Naive thymus-derived CD4-positive, alpha-beta T cell (primary cell): ENCODE measurements at regions not wholly inside any gene's neighbourhood (a gene's known extent, or its start where the extent isn't known, plus 50 kb on each side); places are given as distances from the start of the nearest gene placed in this dataset.

Experiments used
- ATAC-seq: fragments of 150-1000 bp; cut with Tn5 transposase; 2 replicates; pipeline ENCODE4 v1.10.0; 2021; ENCODE audit warnings: mild to moderate bottlenecking, moderate library complexity
- CTCF ChIA-PET: fragments of 350-600 bp; sonication (Branson Sonifier 250); formaldehyde crosslinking; loops from one replicate; lab custom pipeline; 2021; ENCODE audit warnings: antibody characterized with exemption; lab: Charles Lee
- POLR2A ChIA-PET: fragments of 350-600 bp; sonication (Branson Sonifier 250); formaldehyde crosslinking; loops from one replicate; lab custom pipeline; 2021; ENCODE audit warnings: antibody characterized with exemption, inconsistent platforms; lab: Charles Lee
- DNase-seq, 9 donors: peaks; one replicate each; pipeline versions ENCODE4 v3.0.0 to v3.0.0-alpha.2; 2020 to 2022; ENCODE audit warnings: mixed read lengths in 1 of 9
- H3K27ac ChIP-seq: one replicate; pipeline ENCODE4 v1.7.0; 2013; ENCODE audit warnings: mild to moderate bottlenecking, low read depth, low read length, moderate library complexity
- H3K27me3 ChIP-seq, 2 donors: one replicate each; pipeline ENCODE4 v1.7.0; 2013; ENCODE audit warnings: low read length in 2 of 2, mild to moderate bottlenecking in 2 of 2, moderate library complexity in 2 of 2; ENCODE audit not compliant: control insufficient read depth in 2 of 2, insufficient read depth in 2 of 2
- H3K36me3 ChIP-seq, 3 experiments: 1 replicate in 2 of 3; 2 replicates in 1 of 3; pipeline ENCODE4 v1.7.0; 2013; ENCODE audit warnings: low read length in 3 of 3, mild to moderate bottlenecking in 3 of 3, moderate library complexity in 1 of 3; ENCODE audit not compliant: insufficient read depth in 3 of 3, control insufficient read depth in 2 of 3
- H3K4me1 ChIP-seq, 2 donors: one replicate each; pipeline ENCODE4 v1.7.0; 2013; ENCODE audit warnings: low read length in 2 of 2, mild to moderate bottlenecking in 2 of 2, moderate library complexity in 1 of 2; ENCODE audit not compliant: control insufficient read depth in 2 of 2, insufficient read depth in 2 of 2
- H3K4me3 ChIP-seq: 2 replicates; pipeline ENCODE4 v1.7.0; 2013; ENCODE audit warnings: mild to moderate bottlenecking, low read length
- H3K9me3 ChIP-seq, 3 experiments: 1 replicate in 2 of 3; 2 replicates in 1 of 3; pipeline ENCODE4 v1.7.0; 2013; ENCODE audit warnings: low read length in 3 of 3; ENCODE audit not compliant: control insufficient read depth in 2 of 3
- H3K27ac Mint-ChIP-seq, 9 donors: one replicate each; pipeline ENCODE4 v1.8.0; 2020 to 2022; ENCODE audit warnings: mixed read lengths in 9 of 9, mild to moderate bottlenecking in 8 of 9, moderate library complexity in 5 of 9, inconsistent platforms in 2 of 9
- H3K27me3 Mint-ChIP-seq, 5 donors: one replicate each; pipeline ENCODE4 v1.8.0; 2021 to 2022; ENCODE audit warnings: mixed read lengths in 5 of 5, mild to moderate bottlenecking in 1 of 5
- H3K36me3 Mint-ChIP-seq, 5 donors: one replicate each; pipeline ENCODE4 v1.8.0; 2020 to 2022; ENCODE audit warnings: mixed read lengths in 5 of 5, mild to moderate bottlenecking in 3 of 5, inconsistent platforms in 1 of 5
- H3K4me1 Mint-ChIP-seq, 7 donors: one replicate each; pipeline ENCODE4 v1.8.0; 2020 to 2022; ENCODE audit warnings: mixed read lengths in 7 of 7, mild to moderate bottlenecking in 3 of 7, inconsistent platforms in 1 of 7
- H3K4me3 Mint-ChIP-seq, 10 donors: one replicate each; pipeline ENCODE4 v1.8.0; 2020 to 2022; ENCODE audit warnings: mild to moderate bottlenecking in 10 of 10, mixed read lengths in 10 of 10, moderate library complexity in 6 of 10, inconsistent platforms in 2 of 10
- H3K9me3 Mint-ChIP-seq, 11 donors: one replicate each; pipeline ENCODE4 v1.8.0; 2020 to 2022; ENCODE audit warnings: mixed read lengths in 11 of 11, mild to moderate bottlenecking in 4 of 11, inconsistent platforms in 1 of 11, moderate library complexity in 1 of 11
- intact Hi-C, 2 donors: fragments of 100-400 bp; cut with micrococcal nuclease; formaldehyde crosslinking; loops; one replicate each; pipeline ENCODE4 v1.15.1; 2023

DNA sequence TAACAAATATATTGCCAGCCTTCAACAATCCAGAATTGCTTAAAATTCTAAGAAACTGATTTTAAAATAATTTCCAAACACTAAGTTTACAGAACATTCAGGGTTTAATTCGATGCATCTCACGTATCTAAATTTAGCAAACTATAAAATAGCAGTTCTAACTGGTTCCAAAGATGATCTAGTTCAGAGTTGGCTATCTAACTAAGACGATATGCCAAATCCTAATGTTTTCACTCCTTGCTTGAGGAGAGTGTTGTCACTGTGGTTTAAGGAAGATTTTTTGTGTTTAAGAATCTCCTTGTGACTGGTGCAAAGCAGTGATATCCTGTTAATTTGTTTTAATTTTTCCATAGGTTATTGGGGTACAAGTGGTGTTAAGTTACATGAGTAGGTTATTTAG, 311.5 kb upstream of the ID4 start:
- no peak for DNase-seq
- Histone ChIP-seq H3K4me3 (no peak overlapping the region), H3K4me1 (no peaks in the 10 kb centered on the region), H3K27ac (no peak overlapping the region), H3K27me3 (no peaks in the 10 kb centered on the region), H3K9me3 (no peaks in the 10 kb centered on the region), H3K36me3 (no peaks in the 10 kb centered on the region)
- Mint-ChIP-seq H3K9me3 (peaks cover 0 to 8% (median 2%) of the 10 kb centered on the region in 11 donors), H3K4me3 (no peak overlapping the region), H3K27me3 (no peaks in the 10 kb centered on the region), H3K4me1 (no peaks in the 10 kb centered on the region), H3K36me3 (no peaks in the 10 kb centered on the region), H3K27ac (no peak overlapping the region)
- ChIA-PET CTCF (no interaction called here), POLR2A (no interaction called here)
- intact Hi-C loops: no loop called here
- no peak for ATAC-seq

DNA sequence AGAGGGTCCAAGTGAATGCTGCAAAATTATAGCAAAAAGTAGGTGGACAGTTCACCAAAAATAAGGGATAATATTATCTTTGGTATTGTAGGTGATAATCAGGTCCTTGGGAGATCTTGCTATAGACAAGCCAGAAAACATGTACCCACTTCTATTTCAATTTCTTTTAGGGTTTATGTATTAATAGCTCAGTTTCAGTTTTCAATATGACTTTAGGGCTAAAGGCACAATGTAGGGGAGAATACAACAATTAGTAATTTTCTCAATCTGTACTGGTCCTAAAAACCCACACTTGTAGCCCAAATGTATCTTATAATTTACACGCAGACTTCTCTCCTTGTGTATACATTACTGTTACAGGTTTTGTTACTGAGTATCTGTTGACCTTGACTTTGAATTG, 307.0 kb upstream of the ID4 start:
- Histone ChIP-seq H3K36me3 (no peaks in the 10 kb centered on the region), H3K27ac (no peak overlapping the region), H3K4me1 (no peaks in the 10 kb centered on the region), H3K9me3 (no peaks in the 10 kb centered on the region), H3K27me3 (no peaks in the 10 kb centered on the region), H3K4me3 (no peak overlapping the region)
- ChIA-PET CTCF (no interaction called here), POLR2A (no interaction called here)
- no peak overlapping the region for H3K27ac Mint-ChIP-seq
- DNase-seq (no peak), ATAC-seq (no peak)
- H3K27me3 Mint-ChIP-seq: no peaks in the 10 kb centered on the region
- no peaks in the 10 kb centered on the region for H3K4me1 Mint-ChIP-seq
- intact Hi-C loops: no loop called here
- H3K4me3 Mint-ChIP-seq: no peak overlapping the region
- peaks cover 0 to 8% (median 3%) of the 10 kb centered on the region in 11 donors for H3K9me3 Mint-ChIP-seq
- no peaks in the 10 kb centered on the region for H3K36me3 Mint-ChIP-seq

DNA sequence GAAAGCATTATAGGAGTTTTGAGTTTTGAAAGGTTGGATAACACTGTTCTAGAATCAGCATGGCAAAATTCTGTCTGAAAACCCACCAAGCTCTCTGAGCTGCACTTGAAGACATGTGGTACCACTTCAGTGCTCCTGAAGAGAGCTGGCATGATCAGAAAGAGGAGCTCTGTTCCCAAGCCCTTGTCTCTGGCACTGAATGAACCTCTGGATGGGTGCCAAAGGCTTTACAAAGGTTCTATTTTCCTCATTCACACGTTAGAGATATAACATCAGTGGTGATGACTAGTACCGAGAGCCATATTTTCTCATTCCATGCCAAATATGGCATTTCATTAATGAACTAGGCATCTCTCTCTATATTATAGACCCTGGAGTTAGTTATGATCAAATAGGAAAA, 301.8 kb upstream of the ID4 start:
- H3K9me3 ChIP-seq: no peaks in the 10 kb centered on the region
- Mint-ChIP-seq H3K27me3 (no peaks in the 10 kb centered on the region), H3K4me1 (no peaks in the 10 kb centered on the region), H3K36me3 (no peaks in the 10 kb centered on the region), H3K4me3 (no peak overlapping the region), H3K9me3 (peaks cover 0 to 15% (median 4%) of the 10 kb centered on the region in 11 donors), H3K27ac (no peak overlapping the region)
- DNase-seq (no peak), ATAC-seq (no peak)
- intact Hi-C loops: no loop called here
- no peaks in the 10 kb centered on the region for H3K36me3 ChIP-seq
- H3K27ac ChIP-seq: no peak overlapping the region
- H3K4me3 ChIP-seq: no peak overlapping the region
- POLR2A ChIA-PET: no interaction called here
- no peaks in the 10 kb centered on the region for H3K4me1 ChIP-seq
- no peaks in the 10 kb centered on the region for H3K27me3 ChIP-seq
- CTCF ChIA-PET: no interaction called here

- no peaks in the 10 kb centered on the region for H3K9me3 ChIP-seq
- ATAC-seq (no peak), DNase-seq (no peak)
- H3K36me3 ChIP-seq: no peaks in the 10 kb centered on the region
- H3K9me3 Mint-ChIP-seq: peaks cover 0 to 13% (median 5%) of the 10 kb centered on the region in 11 donors
- peaks cover 0 to 1% (median 0%) of the 10 kb centered on the region in 7 donors for H3K4me1 Mint-ChIP-seq
- no peaks in the 10 kb centered on the region for H3K27me3 Mint-ChIP-seq
- ChIA-PET POLR2A (no interaction called here), CTCF (interaction anchor here (0.7 kb wide), 1 partner anchor 171 kb away, joined by 7 read pairs; no protein-coding TSS in a partner anchor)
- H3K27ac Mint-ChIP-seq: no peak overlapping the region
- H3K4me1 ChIP-seq: no peaks in the 10 kb centered on the region
- H3K27ac ChIP-seq: no peak overlapping the region
- H3K4me3 Mint-ChIP-seq: no peak overlapping the region
- H3K27me3 ChIP-seq: no peaks in the 10 kb centered on the region
- H3K4me3 ChIP-seq: no peak overlapping the region
- intact Hi-C loops: no loop called here
- no peaks in the 10 kb centered on the region for H3K36me3 Mint-ChIP-seq
Observed at GRCh38 chr6:19536838-19537237, 300.3 kb upstream of the ID4 start.

DNA sequence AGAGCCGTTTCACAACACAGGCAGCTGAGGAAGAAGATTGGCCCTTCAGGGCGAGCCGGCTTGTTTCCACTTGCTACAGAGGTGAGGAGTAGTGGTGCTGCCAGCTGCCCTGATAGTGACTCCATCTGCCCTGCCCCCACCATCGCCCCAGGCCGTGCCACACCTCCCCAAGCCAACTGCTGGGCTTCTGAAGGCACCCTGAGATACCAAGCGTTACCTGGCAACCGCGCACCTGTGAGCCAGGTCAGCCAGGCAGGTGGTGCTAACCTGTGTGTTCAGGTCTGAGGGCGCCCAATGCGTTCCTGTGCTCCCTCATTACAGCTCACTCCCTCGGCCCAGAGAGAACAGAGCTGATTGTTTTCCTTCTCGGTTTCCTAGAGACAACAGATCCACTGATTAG, 299.1 kb upstream of the ID4 start:
- no peak for DNase-seq
- no peak overlapping the region for H3K27ac Mint-ChIP-seq
- intact Hi-C loops: no loop called here
- Histone ChIP-seq H3K4me3 (no peak overlapping the region), H3K27ac (no peak overlapping the region), H3K36me3 (no peaks in the 10 kb centered on the region), H3K9me3 (no peaks in the 10 kb centered on the region), H3K4me1 (no peaks in the 10 kb centered on the region), H3K27me3 (no peaks in the 10 kb centered on the region)
- H3K4me3 Mint-ChIP-seq: no peak overlapping the region
- peaks cover 0 to 1% (median 0%) of the 10 kb centered on the region in 7 donors for H3K4me1 Mint-ChIP-seq
- H3K36me3 Mint-ChIP-seq: no peaks in the 10 kb centered on the region
- peaks cover 0 to 13% (median 5%) of the 10 kb centered on the region in 11 donors for H3K9me3 Mint-ChIP-seq
- ATAC-seq: no peak
- H3K27me3 Mint-ChIP-seq: no peaks in the 10 kb centered on the region
- POLR2A ChIA-PET: no interaction called here
- CTCF ChIA-PET: no interaction called here

GRCh38 chr6:19547507-19547906, 289.7 kb upstream of the ID4 start:
- DNase-seq (no peak), ATAC-seq (no peak)
- Mint-ChIP-seq H3K36me3 (no peaks in the 10 kb centered on the region), H3K9me3 (peaks cover 0 to 7% (median 1%) of the 10 kb centered on the region in 11 donors), H3K4me3 (no peak overlapping the region), H3K4me1 (no peaks in the 10 kb centered on the region), H3K27me3 (no peaks in the 10 kb centered on the region), H3K27ac (no peak overlapping the region)
- Histone ChIP-seq H3K27me3 (no peaks in the 10 kb centered on the region), H3K4me3 (no peak overlapping the region), H3K9me3 (no peaks in the 10 kb centered on the region), H3K36me3 (no peaks in the 10 kb centered on the region), H3K4me1 (no peaks in the 10 kb centered on the region), H3K27ac (no peak overlapping the region)
- ChIA-PET POLR2A (no interaction called here), CTCF (no interaction called here)
- intact Hi-C loops: no loop called here

DNA sequence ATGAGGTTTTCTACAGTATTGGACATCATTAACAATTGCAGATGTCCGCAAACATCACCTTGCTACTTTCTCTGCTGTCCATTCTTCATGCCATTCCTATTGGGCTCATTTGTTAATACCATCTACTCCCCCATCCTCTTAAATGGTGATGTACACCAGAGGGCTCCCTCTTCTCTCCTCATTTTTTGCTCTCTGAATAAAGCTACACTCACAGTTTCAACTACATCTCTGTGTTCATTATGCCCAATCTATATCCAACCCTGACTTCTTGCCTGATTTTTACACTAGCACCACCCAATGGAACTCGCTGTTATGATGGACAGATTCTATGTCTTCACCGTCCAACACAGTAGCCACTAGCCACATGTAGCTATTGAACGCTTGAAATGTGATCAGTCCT, 288.1 kb upstream of the ID4 start:
- no peaks in the 10 kb centered on the region for H3K36me3 Mint-ChIP-seq
- Histone ChIP-seq H3K4me1 (no peaks in the 10 kb centered on the region), H3K36me3 (no peaks in the 10 kb centered on the region), H3K4me3 (no peak overlapping the region), H3K27ac (no peak overlapping the region), H3K27me3 (no peaks in the 10 kb centered on the region), H3K9me3 (no peaks in the 10 kb centered on the region)
- POLR2A ChIA-PET: no interaction called here
- intact Hi-C loops: no loop called here
- no peak for DNase-seq
- no peaks in the 10 kb centered on the region for H3K27me3 Mint-ChIP-seq
- H3K27ac Mint-ChIP-seq: no peak overlapping the region
- peaks cover 0 to 10% (median 3%) of the 10 kb centered on the region in 11 donors for H3K9me3 Mint-ChIP-seq
- ATAC-seq: no peak
- H3K4me1 Mint-ChIP-seq: no peaks in the 10 kb centered on the region
- CTCF ChIA-PET: no interaction called here
- no peak overlapping the region for H3K4me3 Mint-ChIP-seq
